ENCODE measurements at regions not wholly inside any gene's neighbourhood (a gene's known extent, or its start where the extent isn't known, plus 50 kb on each side); places are given as distances from the start of the nearest gene placed in this dataset.

GRCh38 chr5:145407300-145408047 lies 427.7 kb downstream of the PRELID2 start:
- TF ChIP-seq CTCF (IDR thresholded peaks at IDR 0.05; ENCODE audit: low read length) = no peak
- no peak for TF ChIP-seq EZH2 (IDR thresholded peaks at IDR 0.05; ENCODE audit: borderline replicate concordance, low read length)

All from OCI-LY1 (cell line).